ENCODE measurements at regions not wholly inside any gene's neighbourhood (a gene's known extent, or its start where the extent isn't known, plus 50 kb on each side); places are given as distances from the start of the nearest gene placed in this dataset.

DNA sequence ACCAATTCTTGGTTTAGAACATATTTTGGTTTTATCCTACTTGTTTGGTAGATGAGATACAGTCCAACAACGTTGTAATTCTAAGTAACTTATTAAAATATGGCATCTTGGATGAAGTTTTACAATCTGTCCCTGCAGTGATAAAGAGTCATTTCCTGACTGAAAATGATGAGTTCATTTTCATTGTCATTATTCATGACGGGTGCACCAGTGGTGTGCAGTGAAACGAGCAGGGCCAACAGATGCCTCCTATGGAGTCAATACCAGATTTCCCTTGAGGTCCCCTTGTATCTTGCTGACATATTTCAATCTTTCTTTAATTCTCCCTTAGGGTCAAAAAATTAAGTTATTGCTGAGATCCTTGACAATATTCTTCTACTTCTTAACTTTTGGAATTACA is 438.5 kb downstream of the LRIG3 start:
- TF ChIP-seq, protein P1, sequence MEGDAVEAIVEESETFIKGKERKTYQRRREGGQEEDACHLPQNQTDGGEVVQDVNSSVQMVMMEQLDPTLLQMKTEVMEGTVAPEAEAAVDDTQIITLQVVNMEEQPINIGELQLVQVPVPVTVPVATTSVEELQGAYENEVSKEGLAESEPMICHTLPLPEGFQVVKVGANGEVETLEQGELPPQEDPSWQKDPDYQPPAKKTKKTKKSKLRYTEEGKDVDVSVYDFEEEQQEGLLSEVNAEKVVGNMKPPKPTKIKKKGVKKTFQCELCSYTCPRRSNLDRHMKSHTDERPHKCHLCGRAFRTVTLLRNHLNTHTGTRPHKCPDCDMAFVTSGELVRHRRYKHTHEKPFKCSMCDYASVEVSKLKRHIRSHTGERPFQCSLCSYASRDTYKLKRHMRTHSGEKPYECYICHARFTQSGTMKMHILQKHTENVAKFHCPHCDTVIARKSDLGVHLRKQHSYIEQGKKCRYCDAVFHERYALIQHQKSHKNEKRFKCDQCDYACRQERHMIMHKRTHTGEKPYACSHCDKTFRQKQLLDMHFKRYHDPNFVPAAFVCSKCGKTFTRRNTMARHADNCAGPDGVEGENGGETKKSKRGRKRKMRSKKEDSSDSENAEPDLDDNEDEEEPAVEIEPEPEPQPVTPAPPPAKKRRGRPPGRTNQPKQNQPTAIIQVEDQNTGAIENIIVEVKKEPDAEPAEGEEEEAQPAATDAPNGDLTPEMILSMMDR (IDR thresholded peaks at IDR 0.05; ENCODE audit: borderline replicate concordance, extremely low read depth, low read length, poor library complexity, severe bottlenecking) = no peak
- TF ChIP-seq EZH2 (IDR thresholded peaks at IDR 0.05; ENCODE audit: borderline replicate concordance, low read depth, low read length, severe bottlenecking) = no peak
